Ovary (tissue), 7 donors: ENCODE measurements at regions not wholly inside any gene's neighbourhood (a gene's known extent, or its start where the extent isn't known, plus 50 kb on each side); places are given as distances from the start of the nearest gene placed in this dataset.

Experiments used
- DNase-seq, 5 donors: peaks; one replicate each; pipeline ENCODE4 v3.0.0-alpha.2; 2019 to 2020
- H3K27ac ChIP-seq, 2 donors: fragments of 200-600 bp; one replicate each; pipeline versions ENCODE4 v1.5.1 to v1.8.0; 2019 to 2022
- H3K27me3 ChIP-seq: fragments of 200-600 bp; one replicate; pipeline ENCODE4 v1.8.0; 2022
- H3K36me3 ChIP-seq: fragments of 200-600 bp; sonication (generic); one replicate; pipeline ENCODE4 v1.5.1; 2019
- H3K4me1 ChIP-seq: one replicate; pipeline ENCODE4 v1.8.1; 2013; ENCODE audit warnings: mild to moderate bottlenecking, moderate library complexity; ENCODE audit not compliant: insufficient read depth
- H3K4me3 ChIP-seq: fragments of 200-600 bp; sonication (generic); one replicate; pipeline ENCODE4 v1.5.1; 2017
- H3K9me3 ChIP-seq, 2 donors: fragments of 200-600 bp in 1 of 2; sonication (generic) in 1 of 2; one replicate each; pipeline versions ENCODE4 v1.5.1 to v1.8.1; 2013 to 2019; ENCODE audit warnings: mild to moderate bottlenecking in 1 of 2, moderate library complexity in 1 of 2
- EP300 ChIP-seq: sonication (generic); formaldehyde crosslinking; IDR thresholded peaks from one replicate; pipeline ENCODE4 v1.6.1; 2017; ENCODE audit warnings: antibody characterized with exemption
- POLR2A ChIP-seq: fragments of 450-650 bp; IDR thresholded peaks from one replicate; pipeline ENCODE4 v1.6.1; 2017; ENCODE audit warnings: antibody characterized with exemption, mild to moderate bottlenecking, moderate library complexity
- WGBS, 3 donors: extraction: QIAGEN DNeasy Blood & Tissue Kit in 1 of 3; methylation state at CpG; one replicate each; pipeline versions ENCODE4 v1.1.5 to v1.1.7; 2013 to 2017; 5-methylcytosine and 5-hydroxymethylcytosine counted together
- intact Hi-C, 4 donors: fragments of 100-400 bp; cut with DNase I; formaldehyde crosslinking; loops; one replicate each; pipeline versions ENCODE4 v1.11.0 to v1.15.1; 2022 to 2023
- TF ChIP-seq, protein P1 (sequence below), 3 donors: fragments of 450-650 bp in 2 of 3; fragments of 200-600 bp in 1 of 3; IDR thresholded peaks; one replicate each; pipeline versions ENCODE4 v1.5.1 to v1.8.0; 2016 to 2022; ENCODE audit warnings: antibody characterized with exemption in 3 of 3, mild to moderate bottlenecking in 1 of 3
- donor health status: DM: no; HTN: no; CAD: no; lungs with moderate emphysema.
- donor health status: DM: no; HTN: no; CAD: no.
- donor health status: Bipolar disorder and iron deficiency.
- donor health status: DM: no; HTN: no; CAD: no.
- donor health status: DM: yes; HTN: yes; CAD: no.

DNA sequence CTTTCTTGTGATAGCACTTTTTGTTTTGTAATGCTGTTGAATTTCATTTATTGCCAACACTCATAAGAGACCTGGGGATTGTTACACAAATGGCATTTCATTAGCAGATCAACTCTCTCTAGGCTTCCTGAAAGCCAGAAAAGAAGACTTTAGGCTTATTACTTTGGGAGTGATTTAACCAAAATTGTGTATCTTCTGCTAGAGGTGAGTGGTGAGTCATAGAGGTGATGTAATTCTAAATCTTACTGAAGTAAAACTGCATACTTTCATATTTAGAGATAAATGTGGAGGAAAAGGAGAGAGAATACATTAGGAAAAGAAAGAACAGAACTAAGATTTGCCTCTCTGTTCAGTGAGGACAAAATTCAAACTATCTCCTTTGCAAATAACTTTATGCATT is 304.7 kb upstream of the RGS17 start:
- TF ChIP-seq POLR2A, result no peak
- no peak for TF ChIP-seq EP300
- TF ChIP-seq, protein P1, sequence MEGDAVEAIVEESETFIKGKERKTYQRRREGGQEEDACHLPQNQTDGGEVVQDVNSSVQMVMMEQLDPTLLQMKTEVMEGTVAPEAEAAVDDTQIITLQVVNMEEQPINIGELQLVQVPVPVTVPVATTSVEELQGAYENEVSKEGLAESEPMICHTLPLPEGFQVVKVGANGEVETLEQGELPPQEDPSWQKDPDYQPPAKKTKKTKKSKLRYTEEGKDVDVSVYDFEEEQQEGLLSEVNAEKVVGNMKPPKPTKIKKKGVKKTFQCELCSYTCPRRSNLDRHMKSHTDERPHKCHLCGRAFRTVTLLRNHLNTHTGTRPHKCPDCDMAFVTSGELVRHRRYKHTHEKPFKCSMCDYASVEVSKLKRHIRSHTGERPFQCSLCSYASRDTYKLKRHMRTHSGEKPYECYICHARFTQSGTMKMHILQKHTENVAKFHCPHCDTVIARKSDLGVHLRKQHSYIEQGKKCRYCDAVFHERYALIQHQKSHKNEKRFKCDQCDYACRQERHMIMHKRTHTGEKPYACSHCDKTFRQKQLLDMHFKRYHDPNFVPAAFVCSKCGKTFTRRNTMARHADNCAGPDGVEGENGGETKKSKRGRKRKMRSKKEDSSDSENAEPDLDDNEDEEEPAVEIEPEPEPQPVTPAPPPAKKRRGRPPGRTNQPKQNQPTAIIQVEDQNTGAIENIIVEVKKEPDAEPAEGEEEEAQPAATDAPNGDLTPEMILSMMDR (IDR thresholded peaks at IDR 0.05), result no peak
- H3K27me3 ChIP-seq, result no peaks in the 10 kb centered on the region
- no peak overlapping the region for H3K27ac ChIP-seq
- no peak for DNase-seq
- intact Hi-C loops, result no loop called here
- H3K9me3 ChIP-seq, result no peaks in the 10 kb centered on the region
- no peak overlapping the region for H3K4me3 ChIP-seq
- H3K36me3 ChIP-seq, result no peaks in the 10 kb centered on the region
- H3K4me1 ChIP-seq, result no peaks in the 10 kb centered on the region

DNA sequence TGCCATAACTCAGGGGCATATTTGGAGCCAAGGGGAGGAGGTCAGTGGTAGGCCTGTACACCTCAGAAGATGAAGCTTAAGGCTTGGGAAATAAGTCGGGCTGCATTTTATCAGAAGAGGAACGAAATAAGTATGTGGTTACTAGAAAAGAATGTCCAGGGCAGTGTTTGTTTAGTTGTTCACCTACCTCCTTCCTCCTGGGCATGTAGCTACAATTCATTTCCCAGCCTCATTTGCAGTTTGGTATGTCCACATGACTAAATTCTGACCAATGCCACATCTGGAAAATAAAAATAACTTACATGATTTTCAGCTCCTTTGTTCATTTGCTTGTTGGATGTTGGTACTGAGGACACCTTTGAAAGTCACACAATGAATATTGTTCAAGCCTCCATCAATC is 294.5 kb upstream of the RGS17 start:
- no peaks in the 10 kb centered on the region for H3K4me1 ChIP-seq
- no peak overlapping the region for H3K4me3 ChIP-seq
- no peaks in the 10 kb centered on the region for H3K9me3 ChIP-seq
- intact Hi-C loops, result no loop called here
- no peak overlapping the region for H3K27ac ChIP-seq
- H3K36me3 ChIP-seq, result no peaks in the 10 kb centered on the region
- 48 to 72% (median 57%) methylated on average over 2 of the region's 2 CpGs for WGBS, 3 donors
- H3K27me3 ChIP-seq, result no peaks in the 10 kb centered on the region
- DNase-seq, result no peak
- no peak for TF ChIP-seq EP300
- TF ChIP-seq, protein P1 (IDR thresholded peaks at IDR 0.05), result no peak

DNA sequence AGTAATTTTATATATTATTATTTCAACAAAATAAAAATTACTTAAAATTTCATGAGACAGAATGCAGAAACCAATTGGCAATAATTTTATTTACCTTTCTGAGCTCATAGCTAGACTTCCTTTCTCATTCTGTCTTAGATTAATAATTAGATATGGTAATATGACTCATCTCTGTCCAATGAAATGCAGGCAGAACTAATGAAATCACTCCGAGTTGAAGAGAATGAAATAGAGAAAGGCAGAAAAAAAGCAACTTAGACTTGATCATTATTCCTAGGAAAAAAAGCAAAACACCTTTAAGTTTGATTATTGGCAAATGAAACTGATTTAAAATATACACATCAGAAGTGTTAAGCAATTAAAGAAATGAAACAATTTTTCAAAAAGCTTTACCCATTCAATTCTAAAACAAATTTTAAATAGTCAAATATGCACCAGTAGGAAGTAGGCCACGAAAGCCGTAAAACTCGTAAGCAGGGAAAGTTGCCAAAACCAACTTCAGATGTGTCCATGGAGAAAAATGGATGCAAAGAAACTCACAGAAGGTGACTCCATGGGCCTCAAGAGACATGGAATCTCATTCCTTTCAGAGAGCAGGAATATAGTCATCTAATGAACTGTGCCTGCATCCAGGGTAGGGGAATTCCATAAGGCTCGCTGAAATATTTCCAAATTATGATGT is 293.8 kb upstream of the RGS17 start:
- Histone ChIP-seq H3K27me3 (no peaks in the 10 kb centered on the region), H3K4me3 (no peak overlapping the region), H3K27ac (no peak overlapping the region), H3K4me1 (no peaks in the 10 kb centered on the region), H3K36me3 (no peaks in the 10 kb centered on the region), H3K9me3 (no peaks in the 10 kb centered on the region)
- TF ChIP-seq POLR2A (no peak), EP300 (no peak)
- TF ChIP-seq, protein P1 (IDR thresholded peaks at IDR 0.05), result no peak
- DNase-seq, result no peak
- WGBS, 3 donors, result 54 to 74% (median 56%) methylated on average over 5 of the region's 5 CpGs
- intact Hi-C loops, result no loop called here

DNA sequence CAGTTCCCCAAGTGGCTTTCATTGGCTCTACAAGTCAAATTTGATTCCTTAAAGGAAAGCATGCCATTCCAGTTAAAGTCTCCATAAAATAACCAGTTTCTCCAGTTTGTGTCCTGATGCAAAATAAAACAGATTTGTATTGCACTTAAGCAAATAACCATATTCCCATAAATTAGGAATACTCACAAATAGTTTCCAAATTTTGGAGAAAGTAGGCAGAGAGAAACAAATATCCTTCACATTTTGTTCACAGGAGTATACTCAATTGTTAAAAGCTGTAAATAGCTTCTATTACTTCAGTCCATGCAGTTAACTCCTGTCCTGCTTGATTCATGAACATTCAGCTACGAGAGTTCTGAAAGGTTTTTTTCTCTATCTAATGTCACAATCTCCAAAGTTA is 281.4 kb upstream of the RGS17 start:
- no peak for TF ChIP-seq EP300
- TF ChIP-seq, protein P1 (IDR thresholded peaks at IDR 0.05), result no peak
- WGBS, 3 donors, result 80 to 82% (median 80%) methylated on average over 1 of the region's 1 CpG
- Histone ChIP-seq H3K4me1 (no peaks in the 10 kb centered on the region), H3K27me3 (no peaks in the 10 kb centered on the region), H3K27ac (no peak overlapping the region), H3K36me3 (no peaks in the 10 kb centered on the region), H3K9me3 (no peaks in the 10 kb centered on the region), H3K4me3 (no peak overlapping the region)
- intact Hi-C loops, result no loop called here
- no peak for DNase-seq
